ENCODE measurements at regions not wholly inside any gene's neighbourhood (a gene's known extent, or its start where the extent isn't known, plus 50 kb on each side); places are given as distances from the start of the nearest gene placed in this dataset.

DNA sequence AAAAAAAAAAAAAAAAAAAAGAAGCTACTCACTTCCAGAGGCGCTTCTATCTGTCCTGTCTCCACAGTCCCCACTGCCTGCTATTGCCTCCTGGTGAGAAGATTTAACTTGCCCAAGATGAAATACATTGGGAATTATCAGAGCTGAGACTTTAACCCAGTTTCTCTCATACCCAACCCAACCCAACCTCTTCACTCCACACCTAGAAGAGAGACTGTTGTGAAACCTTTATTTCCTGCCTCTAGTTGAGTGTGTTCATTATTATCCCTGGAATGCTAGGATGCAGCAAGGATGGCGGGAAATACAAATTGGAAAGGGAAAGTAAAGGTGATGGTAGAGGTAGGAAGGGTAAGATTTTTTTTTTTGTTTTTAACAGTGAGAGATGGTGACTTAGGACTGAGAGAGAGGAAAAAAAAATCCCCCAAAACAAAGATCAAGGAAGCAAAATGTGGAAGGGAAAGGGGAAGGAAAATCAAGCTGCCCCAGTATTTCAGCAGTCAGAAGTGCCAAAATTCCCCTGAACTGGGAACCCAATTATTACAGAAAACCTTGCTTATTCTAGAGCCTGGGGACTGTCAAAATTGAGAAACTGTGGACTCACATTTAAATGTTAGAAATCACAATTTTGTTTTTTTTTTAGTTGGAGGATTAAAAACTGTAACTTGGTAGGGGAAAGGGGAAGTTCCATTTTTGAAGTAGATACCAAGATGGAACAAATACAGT, 253.0 kb downstream of the PTTG2 start:
- H3K9ac ChIP-seq (ENCODE audit: extremely low read depth, low read length, poor library complexity, severe bottlenecking), result no peak overlapping the region
- Mint-ChIP-seq H3K4me3 (no peak overlapping the region), H3K4me1 (peaks cover 9% of the 10 kb centered on the region), H3K27me3 (ENCODE audit: insufficient read depth) (no peaks in the 10 kb centered on the region), H3K9me3 (peaks cover 6% of the 10 kb centered on the region), H3K36me3 (ENCODE audit: low read depth) (no peaks in the 10 kb centered on the region), H3K27ac (no peak overlapping the region)
- no peak overlapping the region for H3K27ac ChIP-seq (ENCODE audit: low read depth, low read length)
- no peak overlapping the region for H3K4me3 ChIP-seq (ENCODE audit: low read length)
- no peaks in the 10 kb centered on the region for H3K4me1 ChIP-seq (ENCODE audit: control insufficient read depth, insufficient read depth, low read length)
- DNase-seq, result peak; percentile 11
- WGBS, 2 experiments (ENCODE audit: insufficient coverage in 1 of 2, insufficient read length in 1 of 2), result 97 to 100% methylated on average over 1 to 2 of the region's 2 CpGs
- H3K9me3 ChIP-seq (ENCODE audit: control insufficient read depth, low read length), result no peaks in the 10 kb centered on the region
- TF ChIP-seq, protein P1, sequence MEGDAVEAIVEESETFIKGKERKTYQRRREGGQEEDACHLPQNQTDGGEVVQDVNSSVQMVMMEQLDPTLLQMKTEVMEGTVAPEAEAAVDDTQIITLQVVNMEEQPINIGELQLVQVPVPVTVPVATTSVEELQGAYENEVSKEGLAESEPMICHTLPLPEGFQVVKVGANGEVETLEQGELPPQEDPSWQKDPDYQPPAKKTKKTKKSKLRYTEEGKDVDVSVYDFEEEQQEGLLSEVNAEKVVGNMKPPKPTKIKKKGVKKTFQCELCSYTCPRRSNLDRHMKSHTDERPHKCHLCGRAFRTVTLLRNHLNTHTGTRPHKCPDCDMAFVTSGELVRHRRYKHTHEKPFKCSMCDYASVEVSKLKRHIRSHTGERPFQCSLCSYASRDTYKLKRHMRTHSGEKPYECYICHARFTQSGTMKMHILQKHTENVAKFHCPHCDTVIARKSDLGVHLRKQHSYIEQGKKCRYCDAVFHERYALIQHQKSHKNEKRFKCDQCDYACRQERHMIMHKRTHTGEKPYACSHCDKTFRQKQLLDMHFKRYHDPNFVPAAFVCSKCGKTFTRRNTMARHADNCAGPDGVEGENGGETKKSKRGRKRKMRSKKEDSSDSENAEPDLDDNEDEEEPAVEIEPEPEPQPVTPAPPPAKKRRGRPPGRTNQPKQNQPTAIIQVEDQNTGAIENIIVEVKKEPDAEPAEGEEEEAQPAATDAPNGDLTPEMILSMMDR (conservative IDR thresholded peaks at IDR 0.05), result no peak
- no peaks in the 10 kb centered on the region for H3K36me3 ChIP-seq (ENCODE audit: control insufficient read depth, insufficient read depth, low read length)
- H3K27me3 ChIP-seq (ENCODE audit: control insufficient read depth, insufficient read depth, low read length, poor library complexity, severe bottlenecking), result no peaks in the 10 kb centered on the region

DNA sequence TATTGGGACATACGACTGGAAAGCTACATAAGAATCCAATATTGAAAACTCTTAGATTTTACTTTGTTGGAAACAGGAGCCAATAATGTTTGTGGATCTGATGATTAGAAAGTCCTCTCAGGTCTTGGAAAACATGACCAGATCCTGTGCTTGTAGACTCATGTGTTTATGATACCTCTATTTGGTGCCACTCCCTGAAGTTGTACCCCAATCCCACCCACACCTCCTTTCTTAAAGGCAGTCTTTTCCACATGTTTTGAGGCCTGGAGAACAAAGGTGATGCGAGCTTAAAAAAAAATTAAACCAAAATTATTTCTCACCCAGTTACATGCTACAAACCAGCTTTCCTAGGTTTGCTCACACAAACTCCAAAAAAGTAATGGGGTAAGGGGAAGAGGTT, 262.7 kb downstream of the PTTG2 start:
- DNase-seq, result no peak
- H3K27ac Mint-ChIP-seq, result no peak overlapping the region
- peaks cover 9% of the 10 kb centered on the region for H3K4me1 Mint-ChIP-seq
- Histone ChIP-seq H3K4me3 (ENCODE audit: low read length) (no peak overlapping the region), H3K9me3 (ENCODE audit: control insufficient read depth, low read length) (no peaks in the 10 kb centered on the region), H3K36me3 (ENCODE audit: control insufficient read depth, insufficient read depth, low read length) (no peaks in the 10 kb centered on the region), H3K9ac (ENCODE audit: extremely low read depth, low read length, poor library complexity, severe bottlenecking) (no peak overlapping the region), H3K27ac (ENCODE audit: low read depth, low read length) (no peak overlapping the region), H3K27me3 (ENCODE audit: control insufficient read depth, insufficient read depth, low read length, poor library complexity, severe bottlenecking) (no peaks in the 10 kb centered on the region), H3K4me1 (ENCODE audit: control insufficient read depth, insufficient read depth, low read length) (no peaks in the 10 kb centered on the region)
- H3K36me3 Mint-ChIP-seq (ENCODE audit: low read depth), result no peaks in the 10 kb centered on the region
- H3K27me3 Mint-ChIP-seq (ENCODE audit: insufficient read depth), result no peaks in the 10 kb centered on the region
- TF ChIP-seq, protein P1 (conservative IDR thresholded peaks at IDR 0.05), result no peak
- 80% methylated on average over 2 of the region's 2 CpGs; no CpG with 5 or more reads in 1 of the 2 experiments for WGBS, 2 experiments (ENCODE audit: insufficient coverage in 1 of 2, insufficient read length in 1 of 2)
- H3K4me3 Mint-ChIP-seq, result no peak overlapping the region
- no peaks in the 10 kb centered on the region for H3K9me3 Mint-ChIP-seq

DNA sequence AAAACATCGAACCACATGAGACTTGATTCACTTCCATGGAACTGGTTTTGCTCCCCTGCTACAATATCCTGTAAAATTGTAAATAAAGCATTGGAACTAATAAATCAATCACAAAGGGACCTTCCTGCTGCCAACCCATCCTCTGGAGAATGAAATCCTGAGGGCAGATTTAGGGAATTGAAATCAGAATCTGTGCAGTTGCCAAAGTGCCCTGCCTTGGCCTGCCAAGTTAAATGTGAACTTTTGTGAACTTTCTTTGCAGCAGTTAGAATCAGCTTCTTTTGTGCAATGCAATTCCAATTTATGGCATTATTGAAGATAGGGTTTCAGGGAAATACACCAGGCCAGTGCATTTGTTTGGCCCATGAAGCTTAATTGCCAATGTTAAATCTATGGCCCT, 263.1 kb downstream of the PTTG2 start:
- no peak overlapping the region for H3K9ac ChIP-seq (ENCODE audit: extremely low read depth, low read length, poor library complexity, severe bottlenecking)
- no peak for DNase-seq
- H3K9me3 ChIP-seq (ENCODE audit: control insufficient read depth, low read length), result no peaks in the 10 kb centered on the region
- H3K4me3 Mint-ChIP-seq, result no peak overlapping the region
- 0% methylated on average over 1 of the region's 1 CpG; no CpG with 5 or more reads in 1 of the 2 experiments for WGBS, 2 experiments (ENCODE audit: insufficient coverage in 1 of 2, insufficient read length in 1 of 2)
- no peaks in the 10 kb centered on the region for H3K27me3 ChIP-seq (ENCODE audit: control insufficient read depth, insufficient read depth, low read length, poor library complexity, severe bottlenecking)
- no peak overlapping the region for H3K27ac Mint-ChIP-seq
- H3K4me1 ChIP-seq (ENCODE audit: control insufficient read depth, insufficient read depth, low read length), result no peaks in the 10 kb centered on the region
- no peaks in the 10 kb centered on the region for H3K27me3 Mint-ChIP-seq (ENCODE audit: insufficient read depth)
- TF ChIP-seq, protein P1 (conservative IDR thresholded peaks at IDR 0.05), result no peak
- peaks cover 9% of the 10 kb centered on the region for H3K4me1 Mint-ChIP-seq
- no peaks in the 10 kb centered on the region for H3K36me3 Mint-ChIP-seq (ENCODE audit: low read depth)
- H3K36me3 ChIP-seq (ENCODE audit: control insufficient read depth, insufficient read depth, low read length), result no peaks in the 10 kb centered on the region
- no peak overlapping the region for H3K27ac ChIP-seq (ENCODE audit: low read depth, low read length)
- H3K4me3 ChIP-seq (ENCODE audit: low read length), result no peak overlapping the region
- H3K9me3 Mint-ChIP-seq, result no peaks in the 10 kb centered on the region

Measured in endodermal cell (in vitro differentiated cells).